H54 (cell line): ENCODE measurements at regions not wholly inside any gene's neighbourhood (a gene's known extent, or its start where the extent isn't known, plus 50 kb on each side); places are given as distances from the start of the nearest gene placed in this dataset.

Experiments
- DNase-seq: peaks from one replicate; pipeline ENCODE4 v3.0.0; 2011; ENCODE audit warnings: low spot score, mixed read lengths; ENCODE audit not compliant: insufficient read length
- FAIRE-seq: peaks from 3 replicates; lab custom pipeline; 2011; peaks lifted over from hg19 to GRCh38; lab: Jason Lieb, UNC
- POLR2A ChIP-seq: IDR thresholded peaks from 2 replicates; pipeline ENCODE4 v1.6.1; 2011; ENCODE audit warnings: low read depth, mild to moderate bottlenecking, low read length

DNA sequence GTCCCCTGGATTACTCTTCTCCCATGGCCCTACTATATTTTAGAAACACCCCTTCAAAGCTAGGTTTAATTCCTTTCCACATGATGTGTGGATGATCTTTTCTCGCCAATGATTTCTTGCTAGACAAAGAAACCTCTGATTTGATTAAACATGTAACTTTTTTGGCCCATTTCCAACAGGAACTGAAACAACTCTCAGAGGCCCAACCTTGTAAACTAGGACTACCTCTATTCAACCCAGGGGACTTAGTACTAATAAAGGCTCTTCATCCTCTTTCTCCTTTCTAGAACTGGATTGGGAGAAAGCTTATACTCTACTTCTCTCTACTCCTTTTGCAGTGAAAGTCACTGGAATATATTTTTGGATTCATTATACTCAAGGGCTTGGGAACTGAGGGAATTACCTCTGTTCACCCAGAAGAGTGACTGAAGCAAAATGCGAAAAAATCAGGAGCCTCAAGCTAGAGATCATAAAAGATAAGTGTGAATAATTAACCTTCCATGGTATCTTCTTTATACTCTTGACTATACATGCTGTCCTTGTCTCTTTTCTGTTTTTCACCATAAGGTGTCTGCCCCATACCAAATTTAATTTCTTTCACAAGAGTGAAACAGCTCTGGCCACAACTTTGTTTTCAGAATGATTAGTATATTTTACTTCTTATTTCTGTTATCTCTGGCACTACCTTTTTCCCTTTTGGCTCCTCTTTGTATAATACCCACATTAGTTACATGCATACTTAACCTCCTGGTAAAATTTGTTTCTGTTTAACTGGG is 977.6 kb downstream of the SLITRK5 start:
- FAIRE-seq (no peak), DNase-seq (no peak)
- no peak for TF ChIP-seq POLR2A

DNA sequence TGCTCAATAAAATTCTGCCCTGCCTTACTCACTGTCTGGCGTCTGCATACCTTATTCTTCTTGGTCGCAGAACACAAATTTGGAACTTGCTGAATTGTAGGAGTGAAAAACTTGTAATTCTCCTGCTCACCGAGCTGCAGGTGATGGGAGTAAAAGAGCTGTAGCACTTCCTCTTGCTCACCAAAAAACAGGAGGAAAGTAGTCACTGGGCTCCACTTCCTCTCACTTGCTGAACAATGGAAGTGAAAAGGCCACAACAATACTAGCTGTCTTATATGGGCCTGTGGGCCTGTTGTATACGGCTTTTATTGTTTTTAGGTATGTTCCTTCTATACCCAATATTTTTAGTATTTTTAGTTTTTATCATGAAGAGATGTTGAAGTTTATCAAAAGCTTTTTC is 978.7 kb downstream of the SLITRK5 start:
- FAIRE-seq (no peak), DNase-seq (no peak)
- TF ChIP-seq POLR2A: no peak

- no peak for DNase-seq
- FAIRE-seq: no peak
These were observed 980.4 kb downstream of the SLITRK5 start for GRCh38 chr13:88651531-88651930.

DNA sequence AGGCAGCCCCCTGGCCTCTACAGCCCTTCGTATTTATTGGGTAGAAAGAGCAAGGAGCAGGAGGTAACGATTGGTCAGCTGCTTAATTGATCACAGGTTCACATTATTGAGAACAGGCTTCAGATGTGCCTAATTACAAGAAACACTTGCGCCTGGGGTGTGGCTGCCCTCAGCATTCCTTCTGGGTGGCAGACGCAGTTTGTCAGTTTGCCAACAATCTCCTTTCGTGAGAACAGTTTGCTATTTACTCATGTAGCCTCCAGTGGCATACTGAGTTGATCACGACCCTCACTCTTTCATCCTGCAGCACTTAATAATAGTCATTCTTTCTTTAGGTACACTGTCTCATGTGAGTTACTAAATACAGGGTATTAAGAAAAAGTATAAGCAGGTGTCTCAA is 985.6 kb downstream of the SLITRK5 start:
- TF ChIP-seq POLR2A: no peak
- FAIRE-seq (peak; percentile 30), DNase-seq (no peak)

More at GRCh38 chr13:88651531-88651930, 980.4 kb downstream of the SLITRK5 start:
- no peak for TF ChIP-seq POLR2A

GRCh38 chr13:88670509-88670908 is 999.3 kb downstream of the SLITRK5 start:
- DNase-seq (no peak), FAIRE-seq (no peak)
- TF ChIP-seq POLR2A: no peak

- FAIRE-seq (no peak), DNase-seq (no peak)
- TF ChIP-seq POLR2A: no peak
These were observed 1003.7 kb downstream of the SLITRK5 start for GRCh38 chr13:88674841-88675240.

GRCh38 chr13:88675347-88675996 is 1004.3 kb downstream of the SLITRK5 start:
- DNase-seq: no peak
- peak; percentile 33 for FAIRE-seq
- no peak for TF ChIP-seq POLR2A

DNA sequence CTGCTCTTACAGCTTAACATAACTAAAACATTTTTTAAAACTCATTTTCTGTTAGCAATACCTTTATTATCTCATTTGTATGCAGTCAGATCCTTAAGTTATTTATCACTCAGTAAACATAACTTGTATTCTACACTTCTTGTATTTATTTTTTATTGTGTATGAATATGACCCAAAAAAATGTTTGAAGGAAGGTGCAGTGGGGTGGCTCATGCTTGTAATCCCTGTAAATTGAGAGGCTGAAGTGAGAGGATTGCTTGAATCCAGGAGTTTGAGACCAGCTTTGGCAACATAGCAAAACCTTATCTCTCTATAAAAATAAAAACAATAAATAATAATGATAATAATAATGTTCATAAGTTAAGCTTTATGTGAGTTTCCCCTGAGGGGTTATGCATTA is 1004.8 kb downstream of the SLITRK5 start:
- DNase-seq (no peak), FAIRE-seq (no peak)
- TF ChIP-seq POLR2A: no peak

DNA sequence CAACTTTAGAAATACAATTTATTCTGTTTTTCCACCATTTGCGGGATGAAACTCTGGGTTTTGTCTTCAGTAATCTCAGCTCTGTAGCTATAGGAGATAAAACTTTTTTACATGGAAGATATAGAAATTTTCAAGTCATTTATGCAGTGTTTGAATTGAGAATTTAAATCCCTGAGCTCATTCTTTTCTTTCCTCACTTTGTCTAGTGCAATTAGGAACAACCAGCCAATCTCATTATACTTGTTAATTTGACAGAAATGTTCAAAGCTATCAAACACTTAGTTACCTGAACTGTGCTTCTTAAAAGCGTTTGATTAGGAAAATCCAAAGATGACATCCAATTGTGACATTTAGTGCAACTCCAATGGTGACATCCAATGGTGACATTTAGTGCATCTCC is 1014.3 kb downstream of the SLITRK5 start:
- FAIRE-seq (no peak), DNase-seq (no peak)
- TF ChIP-seq POLR2A: no peak

GRCh38 chr13:88701551-88701950 is 1030.4 kb downstream of the SLITRK5 start:
- no peak for DNase-seq
- peak; percentile 38 for FAIRE-seq
- TF ChIP-seq POLR2A: no peak

DNA sequence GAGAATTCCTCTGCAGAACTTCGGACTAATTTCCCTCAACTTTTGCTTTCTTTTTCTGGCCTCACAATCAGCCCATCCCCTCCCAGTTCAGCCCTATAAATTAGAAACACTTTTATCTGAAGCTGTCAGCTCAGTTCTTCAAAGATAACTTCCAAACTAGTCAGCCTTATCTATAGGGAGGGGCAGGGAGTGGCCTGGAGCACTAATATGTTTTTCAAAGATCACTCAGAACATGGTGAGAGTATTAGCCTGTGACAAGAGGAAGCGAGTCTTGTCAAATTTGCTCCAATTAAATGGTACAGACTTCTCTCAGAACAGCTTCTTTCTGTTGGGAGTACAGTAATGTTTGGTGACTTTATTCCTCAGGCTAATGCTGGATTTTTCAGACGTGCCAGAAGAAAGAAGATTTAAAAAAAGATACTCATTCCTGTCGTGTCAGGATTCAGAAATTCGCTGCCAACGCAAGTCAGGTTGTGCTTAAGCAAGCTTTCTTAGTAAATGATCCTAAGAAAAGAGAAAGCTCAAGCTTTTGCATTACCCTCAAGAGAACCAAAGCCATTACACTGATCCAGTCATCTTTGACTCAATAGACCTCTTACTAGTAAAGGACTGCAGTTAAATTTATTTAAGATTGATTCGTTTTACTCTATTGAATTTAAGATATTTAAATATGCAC is 1033.6 kb downstream of the SLITRK5 start:
- FAIRE-seq (peak; percentile 69), DNase-seq (no peak)
- TF ChIP-seq POLR2A: no peak

DNA sequence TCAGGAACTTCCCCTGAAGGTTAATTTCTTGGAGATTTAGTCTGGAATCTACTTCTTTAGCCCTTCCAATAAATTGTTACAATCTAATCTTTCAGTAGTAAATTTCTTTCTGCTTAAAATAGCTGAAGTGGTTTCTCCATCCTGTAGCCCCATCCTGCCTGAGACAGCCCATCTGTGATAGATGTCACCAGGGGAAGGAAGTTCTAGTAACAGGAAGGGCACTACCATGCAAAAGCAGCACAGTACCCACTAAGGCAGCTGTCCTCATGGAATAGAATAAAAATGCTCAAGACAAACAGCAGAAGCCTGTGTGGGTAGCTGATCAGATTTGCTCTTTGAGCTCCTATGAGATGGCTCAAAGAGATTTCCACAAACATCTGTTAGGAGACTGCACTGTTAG is 1036.5 kb downstream of the SLITRK5 start:
- DNase-seq (no peak), FAIRE-seq (no peak)
- no peak for TF ChIP-seq POLR2A

GRCh38 chr13:88717946-88718345 is 1046.8 kb downstream of the SLITRK5 start:
- no peak for TF ChIP-seq POLR2A
- DNase-seq (no peak), FAIRE-seq (no peak)

DNA sequence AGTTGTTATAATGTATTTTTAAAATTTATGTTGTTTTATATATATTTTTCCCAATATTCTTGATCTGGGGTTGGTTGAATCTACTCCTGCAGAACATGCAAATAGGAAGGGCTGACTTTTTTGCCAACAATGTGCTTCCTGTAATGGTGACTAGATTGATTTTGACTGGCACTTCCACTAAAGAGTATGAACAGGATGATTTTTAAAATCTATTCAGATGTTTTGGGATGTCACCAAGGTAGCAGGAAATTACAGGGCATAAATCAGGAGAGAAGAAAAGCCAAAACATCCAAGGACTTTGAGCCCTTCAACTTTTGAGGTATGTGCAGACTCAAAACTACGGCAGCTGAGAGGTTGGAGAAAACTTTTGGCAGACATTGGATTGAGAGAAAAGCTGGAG is 1047.6 kb downstream of the SLITRK5 start:
- no peak for FAIRE-seq
- no peak for DNase-seq
- no peak for TF ChIP-seq POLR2A
